ENCODE measurements at regions not wholly inside any gene's neighbourhood (a gene's known extent, or its start where the extent isn't known, plus 50 kb on each side); places are given as distances from the start of the nearest gene placed in this dataset.

GRCh38 chr12:92029902-92030586 is 115.6 kb downstream of the BTG1 start:
- DNase-seq, result no peak

- no peak for DNase-seq
Measured at GRCh38 chr12:92029136-92029535, 116.5 kb downstream of the BTG1 start.

- DNase-seq, result no peak
Measured at GRCh38 chr12:92028441-92028709, 117.3 kb downstream of the BTG1 start.

- DNase-seq, result no peak
Measured at GRCh38 chr12:92027701-92028440, 117.8 kb downstream of the BTG1 start.

- no peak for DNase-seq
Measured at GRCh38 chr12:92027243-92027642, 118.4 kb downstream of the BTG1 start.

- DNase-seq, result no peak
Measured at GRCh38 chr12:92025462-92026207, 120.0 kb downstream of the BTG1 start.

GRCh38 chr12:92022093-92022492 is 123.6 kb downstream of the BTG1 start:
- no peak for DNase-seq

- no peak for DNase-seq
Measured at GRCh38 chr12:92021666-92022035, 124.0 kb downstream of the BTG1 start.

- no peak for DNase-seq
Measured at GRCh38 chr12:92020983-92021665, 124.5 kb downstream of the BTG1 start.

- DNase-seq, result no peak
Measured at GRCh38 chr12:92019491-92020277, 126.0 kb downstream of the BTG1 start.

GRCh38 chr12:92012691-92013090 is 133.0 kb downstream of the BTG1 start:
- DNase-seq, result no peak

- DNase-seq, result no peak
Measured at GRCh38 chr12:92010853-92011701, 134.6 kb downstream of the BTG1 start.

GRCh38 chr12:92010368-92010767 is 135.3 kb downstream of the BTG1 start:
- DNase-seq, result no peak

- DNase-seq, result no peak
Measured at GRCh38 chr12:92008345-92008744, 137.3 kb downstream of the BTG1 start.

- no peak for DNase-seq
Measured at GRCh38 chr12:92007787-92008186, 137.9 kb downstream of the BTG1 start.

GRCh38 chr12:92003701-92004100 is 141.9 kb downstream of the BTG1 start:
- DNase-seq, result no peak

GRCh38 chr12:92002673-92003382 is 142.8 kb downstream of the BTG1 start:
- DNase-seq, result no peak

GRCh38 chr12:92002195-92002649 is 143.4 kb downstream of the BTG1 start:
- no peak for DNase-seq

- no peak for DNase-seq
Measured at GRCh38 chr12:92000597-92000996, 145.0 kb downstream of the BTG1 start.

- DNase-seq, result no peak
Measured at GRCh38 chr12:91999823-92000222, 145.8 kb downstream of the BTG1 start.

- DNase-seq, result no peak
Measured at GRCh38 chr12:91998316-91998715, 147.3 kb downstream of the BTG1 start.
